Gastrocnemius medialis (tissue), 4 donors: ENCODE measurements at regions not wholly inside any gene's neighbourhood (a gene's known extent, or its start where the extent isn't known, plus 50 kb on each side); places are given as distances from the start of the nearest gene placed in this dataset.
A peak's percentile ranks its signal among the peaks of the same experiment; 100 is the strongest.

Experiments used
- ATAC-seq, 2 donors: fragments of 150-250 bp; one replicate each; pipeline ENCODE4 v1.9.1; 2016
- DNase-seq, 2 donors: peaks; one replicate each; pipeline ENCODE4 v3.0.0-alpha.2; 2019
- H3K27ac ChIP-seq, 4 donors: fragments of 200-600 bp; sonication (generic); 1 replicate in 1 of 4; 2 replicates in 3 of 4; pipeline ENCODE4 v1.5.1; 2016 to 2018; ENCODE audit warnings: mild to moderate bottlenecking in 2 of 4, moderate library complexity in 1 of 4
- H3K27me3 ChIP-seq, 3 donors: fragments of 200-600 bp; sonication (generic) in 2 of 3; 1 replicate in 1 of 3; 2 replicates in 2 of 3; pipeline versions ENCODE4 v1.5.1 to v1.6.0; 2016 to 2019; ENCODE audit warnings: mild to moderate bottlenecking in 1 of 3, moderate library complexity in 1 of 3
- H3K36me3 ChIP-seq, 2 donors: fragments of 200-600 bp; sonication (generic) in 1 of 2; one replicate each; pipeline ENCODE4 v1.5.1; 2017 to 2018
- H3K4me1 ChIP-seq, 2 donors: fragments of 200-600 bp; sonication (generic) in 1 of 2; one replicate each; pipeline ENCODE4 v1.5.1; 2016 to 2017; ENCODE audit warnings: mild to moderate bottlenecking in 2 of 2
- H3K4me3 ChIP-seq, 4 donors: fragments of 200-600 bp; sonication (generic) in 3 of 4; 1 replicate in 1 of 4; 2 replicates in 3 of 4; pipeline ENCODE4 v1.5.1; 2016 to 2019; ENCODE audit warnings: mild to moderate bottlenecking in 2 of 4
- H3K9me3 ChIP-seq, 3 donors: fragments of 200-600 bp; sonication (generic) in 2 of 3; 1 replicate in 1 of 3; 2 replicates in 2 of 3; pipeline ENCODE4 v1.5.1; 2016 to 2019
- CTCF ChIP-seq, 5 experiments: fragments of 450-650 bp in 3 of 5; fragments of 200-600 bp in 2 of 5; sonication (generic) in 2 of 5; IDR thresholded peaks in 4 of 5; conservative IDR thresholded peaks in 1 of 5; 1 replicate in 4 of 5; 2 replicates in 1 of 5; pipeline ENCODE4 v1.5.1; 2016 to 2019; ENCODE audit warnings: antibody characterized with exemption in 5 of 5, mild to moderate bottlenecking in 3 of 5, moderate library complexity in 3 of 5
- POLR2A ChIP-seq, 2 donors: fragments of 450-650 bp; IDR thresholded peaks; one replicate each; pipeline ENCODE4 v1.6.1; 2017; ENCODE audit warnings: antibody characterized with exemption in 2 of 2, mild to moderate bottlenecking in 2 of 2, moderate library complexity in 2 of 2
- in situ Hi-C, 4 donors: fragments of 200-750 bp; cut with MboI; loops; one replicate each; pipeline versions ENCODE4 v1.15.0 to v1.8.0; 2017; ENCODE audit warnings: low sequenced_read_pairs in 4 of 4
- intact Hi-C: fragments of 100-400 bp; cut with DNase I; formaldehyde crosslinking; loops from one replicate; pipeline ENCODE4 v1.15.1; 2023; ENCODE audit warnings: low total_unique reads

DNA sequence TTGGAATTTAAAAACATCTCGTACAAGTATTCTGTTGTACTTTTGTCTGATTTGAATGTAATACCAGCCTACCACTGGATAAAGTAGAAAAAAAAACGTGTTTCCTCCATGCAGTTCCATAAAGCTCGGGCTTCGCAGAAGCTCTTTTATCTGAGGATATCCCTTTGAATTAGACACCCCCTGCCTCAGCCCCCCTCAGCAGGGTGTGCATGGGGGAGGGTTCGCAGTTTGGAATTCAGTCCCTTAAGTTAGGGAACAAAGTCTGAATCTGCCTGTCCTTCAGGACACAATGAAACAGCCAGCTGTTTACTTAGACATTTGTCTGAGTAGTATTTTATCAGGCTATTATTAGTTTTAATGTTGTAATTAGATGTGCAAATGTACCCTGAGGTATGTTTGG lies 234.0 kb upstream of the CAND1 start:
- TF ChIP-seq POLR2A (IDR thresholded peaks at IDR 0.05) (no peak), CTCF (IDR thresholded peaks at IDR 0.05 in 4 of 5, conservative IDR thresholded peaks at IDR 0.05 in 1 of 5) (no peak)
- intact Hi-C loops, result no loop called here
- DNase-seq, result no peak

GRCh38 chr12:67038486-67038885 lies 230.7 kb upstream of the CAND1 start:
- Histone ChIP-seq H3K4me1 (no peaks in the 10 kb centered on the region), H3K9me3 (no peaks in the 10 kb centered on the region), H3K4me3 (no peak overlapping the region), H3K27me3 (no peaks in the 10 kb centered on the region), H3K36me3 (no peaks in the 10 kb centered on the region), H3K27ac (no peak overlapping the region)
- ATAC-seq (no peak), DNase-seq (no peak)
- no peak for TF ChIP-seq POLR2A (IDR thresholded peaks at IDR 0.05)
- no peak for TF ChIP-seq CTCF (IDR thresholded peaks at IDR 0.05 in 4 of 5, conservative IDR thresholded peaks at IDR 0.05 in 1 of 5)
- intact Hi-C loops, result no loop called here
- in situ Hi-C loops, result no loop called here

More for the DNA sequence above, 234.0 kb upstream of the CAND1 start:
- in situ Hi-C loops, result no loop called here
- no peak overlapping the region for H3K27ac ChIP-seq
- no peaks in the 10 kb centered on the region for H3K9me3 ChIP-seq
- no peaks in the 10 kb centered on the region for H3K27me3 ChIP-seq
- no peaks in the 10 kb centered on the region for H3K36me3 ChIP-seq
- H3K4me3 ChIP-seq, result no peak overlapping the region
- ATAC-seq, result no peak
- H3K4me1 ChIP-seq, result no peaks in the 10 kb centered on the region

DNA sequence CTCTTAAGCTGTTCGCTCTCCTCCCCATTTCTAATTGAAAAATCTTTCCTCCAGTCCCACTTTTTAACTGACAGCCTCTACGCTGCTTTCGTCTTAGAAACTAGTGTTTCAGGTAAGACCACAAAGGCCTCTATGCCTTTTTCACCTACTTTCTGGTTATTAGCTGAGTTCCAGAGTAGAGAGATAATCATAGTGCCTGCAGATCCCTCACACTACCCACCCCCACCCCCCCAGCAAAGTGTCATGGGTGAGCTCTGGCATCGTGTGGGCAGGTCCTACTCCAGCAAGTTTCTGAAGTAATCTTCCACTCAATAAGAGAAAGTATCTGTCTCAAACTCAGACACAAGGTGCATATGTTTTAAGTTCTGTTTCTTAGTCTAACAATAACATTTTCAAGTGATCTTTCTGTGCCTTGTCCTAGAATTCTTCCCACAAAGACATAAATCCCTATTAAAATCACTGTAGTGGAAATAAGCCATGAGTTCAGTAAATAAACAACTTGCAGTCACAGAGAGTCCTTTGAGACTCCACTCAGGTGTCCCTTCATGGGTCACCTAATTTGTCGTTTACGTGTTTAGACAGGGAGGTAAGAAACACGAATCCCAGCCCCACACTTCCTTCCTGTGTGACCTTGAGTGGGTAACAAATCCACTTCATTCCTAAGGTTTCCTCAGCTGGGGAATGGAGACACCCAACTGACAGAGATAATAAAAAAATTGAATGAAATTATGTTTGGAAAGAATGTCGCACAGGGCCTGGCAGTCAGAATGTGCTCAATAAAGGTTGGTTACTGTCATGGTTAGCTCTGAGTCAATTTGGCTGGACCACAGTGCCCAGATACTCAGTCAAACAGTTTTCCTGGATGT lies 228.9 kb upstream of the CAND1 start:
- H3K4me3 ChIP-seq, result no peak overlapping the region
- H3K4me1 ChIP-seq, result no peaks in the 10 kb centered on the region
- H3K9me3 ChIP-seq, result no peaks in the 10 kb centered on the region
- intact Hi-C loops, result no loop called here
- H3K27me3 ChIP-seq, result no peaks in the 10 kb centered on the region
- ATAC-seq (no peak), DNase-seq (no peak)
- TF ChIP-seq POLR2A (IDR thresholded peaks at IDR 0.05) (no peak), CTCF (IDR thresholded peaks at IDR 0.05 in 4 of 5, conservative IDR thresholded peaks at IDR 0.05 in 1 of 5) (no peak)
- H3K27ac ChIP-seq, result no peak overlapping the region
- in situ Hi-C loops, result no loop called here
- H3K36me3 ChIP-seq, result no peaks in the 10 kb centered on the region

GRCh38 chr12:67040861-67041137 lies 228.4 kb upstream of the CAND1 start:
- no peak overlapping the region for H3K4me3 ChIP-seq
- TF ChIP-seq CTCF (IDR thresholded peaks at IDR 0.05 in 4 of 5, conservative IDR thresholded peaks at IDR 0.05 in 1 of 5), result no peak
- no peak for TF ChIP-seq POLR2A (IDR thresholded peaks at IDR 0.05)
- in situ Hi-C loops, result no loop called here
- H3K27ac ChIP-seq, result no peak overlapping the region
- DNase-seq (no peak), ATAC-seq (no peak)
- no peaks in the 10 kb centered on the region for H3K36me3 ChIP-seq
- intact Hi-C loops, result no loop called here
- H3K4me1 ChIP-seq, result no peaks in the 10 kb centered on the region
- H3K9me3 ChIP-seq, result no peaks in the 10 kb centered on the region
- H3K27me3 ChIP-seq, result no peaks in the 10 kb centered on the region

DNA sequence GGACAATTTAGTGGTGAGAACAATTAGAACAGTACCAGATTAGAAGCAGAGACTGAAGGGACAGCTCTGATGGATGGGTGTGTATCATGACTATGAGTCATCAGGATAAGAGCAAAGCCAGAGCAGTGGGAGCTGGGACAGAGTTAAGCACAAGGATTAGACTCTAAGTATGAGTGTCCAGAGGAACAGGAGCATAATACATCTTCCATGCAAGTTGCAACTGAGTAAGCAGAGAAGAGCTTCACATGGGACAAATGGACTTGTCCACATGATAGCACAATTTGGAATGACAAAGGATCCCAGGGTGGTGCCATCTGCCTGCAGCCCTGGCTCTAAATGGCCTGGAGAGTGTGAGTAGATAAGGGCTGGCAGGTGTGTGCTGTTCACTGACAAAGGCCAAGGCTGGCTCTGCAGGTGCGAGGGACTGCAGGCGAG lies 226.4 kb upstream of the CAND1 start:
- ATAC-seq, result peak in 1 of 2 donors; percentile 85

More for the DNA sequence above, 226.4 kb upstream of the CAND1 start:
- H3K27ac ChIP-seq, result no peak overlapping the region
- H3K36me3 ChIP-seq, result no peaks in the 10 kb centered on the region
- no peaks in the 10 kb centered on the region for H3K27me3 ChIP-seq
- H3K4me3 ChIP-seq, result no peak overlapping the region
- no peak for DNase-seq
- no peaks in the 10 kb centered on the region for H3K9me3 ChIP-seq
- intact Hi-C loops (no loop called here), in situ Hi-C loops (no loop called here)
- H3K4me1 ChIP-seq, result no peaks in the 10 kb centered on the region
- TF ChIP-seq CTCF (IDR thresholded peaks at IDR 0.05 in 4 of 5, conservative IDR thresholded peaks at IDR 0.05 in 1 of 5), result no peak
- TF ChIP-seq POLR2A (IDR thresholded peaks at IDR 0.05), result no peak
